NT2/D1 (cell line): ENCODE measurements at regions not wholly inside any gene's neighbourhood (a gene's known extent, or its start where the extent isn't known, plus 50 kb on each side); places are given as distances from the start of the nearest gene placed in this dataset.

Source experiments
- DNase-seq: peaks from one replicate; pipeline ENCODE4 v3.0.0-alpha.2; 2011; ENCODE audit warnings: low read depth, low spot score
- H3K27me3 ChIP-seq: 2 replicates; pipeline ENCODE4 v1.6.0; 2011; ENCODE audit warnings: mild to moderate bottlenecking; ENCODE audit not compliant: insufficient read length, insufficient read depth
- H3K36me3 ChIP-seq: 2 replicates; pipeline ENCODE4 v1.6.1; 2011; ENCODE audit warnings: mild to moderate bottlenecking, low read length, mixed read lengths; ENCODE audit not compliant: insufficient read depth, insufficient read length
- H3K4me1 ChIP-seq: 2 replicates; pipeline ENCODE4 v1.5.1; 2011; ENCODE audit not compliant: insufficient read depth, insufficient read length
- H3K4me3 ChIP-seq: 2 replicates; pipeline ENCODE4 v1.5.1; 2011; ENCODE audit warnings: low read depth; ENCODE audit not compliant: insufficient read length
- H3K9ac ChIP-seq: 2 replicates; pipeline ENCODE4 v1.6.0; 2011; ENCODE audit warnings: low read depth; ENCODE audit not compliant: insufficient read length
- H3K9me3 ChIP-seq: 2 replicates; pipeline ENCODE4 v1.5.1; 2011; ENCODE audit warnings: mild to moderate bottlenecking, low read length; ENCODE audit not compliant: insufficient read depth
- SUZ12 ChIP-seq: IDR thresholded peaks from 2 replicates; pipeline ENCODE4 v1.6.1; 2011; ENCODE audit not compliant: insufficient read length, insufficient read depth; ENCODE audit errors: extremely low read depth
- YY1 ChIP-seq: IDR thresholded peaks from 2 replicates; pipeline ENCODE4 v1.6.1; 2011; ENCODE audit not compliant: insufficient read length, insufficient read depth
- ZNF274 ChIP-seq: IDR thresholded peaks from 2 replicates; pipeline ENCODE4 v1.6.1; 2011; ENCODE audit warnings: mild to moderate bottlenecking, low read depth, low read length

DNA sequence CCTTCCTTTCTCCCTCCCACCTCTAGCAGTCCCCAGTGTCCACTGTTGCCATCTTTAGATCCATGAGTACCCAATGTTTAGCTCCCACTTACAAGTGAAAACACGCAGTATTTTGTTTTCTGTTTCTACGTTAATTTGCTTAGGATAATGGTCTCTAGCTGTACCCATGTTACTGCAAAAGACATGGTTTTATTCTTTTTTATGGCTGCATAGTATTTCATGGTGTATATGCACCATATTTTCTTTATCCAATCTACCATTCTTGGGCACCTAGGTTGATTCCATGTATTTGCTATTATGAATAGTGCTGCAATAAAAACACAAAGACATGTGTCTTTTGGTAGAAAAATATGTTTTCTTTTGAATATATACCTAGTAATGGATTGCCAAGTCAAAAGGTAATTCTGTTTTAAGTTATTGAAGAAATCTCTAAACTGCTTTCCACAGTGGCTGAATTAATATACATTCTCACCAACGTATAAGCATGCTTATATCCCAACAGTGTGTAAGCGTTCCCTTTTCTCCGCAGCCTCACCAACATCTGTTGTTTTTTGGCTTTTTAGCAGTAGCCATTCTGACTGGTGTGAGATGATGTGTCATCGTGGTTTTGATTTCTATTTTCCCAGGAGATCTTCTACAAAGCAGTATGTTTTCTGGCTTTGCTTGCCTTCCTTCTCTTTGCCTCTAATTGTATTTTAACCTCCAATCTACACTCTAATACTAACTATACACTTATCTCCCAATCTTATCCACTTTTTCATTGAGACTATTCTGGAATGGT is 179.5 kb upstream of the PHF14 start:
- no peak overlapping the region for H3K4me3 ChIP-seq
- no peaks in the 10 kb centered on the region for H3K4me1 ChIP-seq
- DNase-seq: no peak
- TF ChIP-seq ZNF274 (no peak), SUZ12 (no peak), YY1 (no peak)
- H3K27me3 ChIP-seq: no peaks in the 10 kb centered on the region
- H3K9me3 ChIP-seq: no peaks in the 10 kb centered on the region; the same call in 1 of the 2 replicates
- H3K9ac ChIP-seq: no peak overlapping the region
- H3K36me3 ChIP-seq: no peaks in the 10 kb centered on the region

DNA sequence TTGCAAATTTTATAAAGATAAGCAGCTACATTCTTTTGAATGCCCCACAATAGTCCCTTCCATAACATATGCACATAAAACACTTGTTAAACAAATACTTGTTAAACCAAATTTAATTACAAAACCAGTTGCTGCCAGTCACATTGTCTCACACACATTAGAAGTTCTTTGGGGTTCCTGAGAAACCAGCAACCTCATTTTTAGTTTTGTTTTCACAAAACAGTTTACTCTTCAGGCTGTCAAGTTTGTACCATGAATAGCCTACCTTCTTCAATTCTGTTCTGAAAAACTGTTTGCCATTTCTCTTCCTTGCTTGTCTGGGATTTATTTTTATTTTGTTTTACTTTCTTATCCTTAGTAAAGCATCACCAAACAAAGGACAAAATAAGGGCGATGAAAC is 176.5 kb upstream of the PHF14 start:
- no peak overlapping the region for H3K4me3 ChIP-seq
- no peak overlapping the region for H3K9ac ChIP-seq
- H3K9me3 ChIP-seq: no peaks in the 10 kb centered on the region; the same call in 1 of the 2 replicates
- no peaks in the 10 kb centered on the region for H3K36me3 ChIP-seq
- DNase-seq: no peak
- H3K27me3 ChIP-seq: no peaks in the 10 kb centered on the region
- TF ChIP-seq ZNF274 (no peak), YY1 (no peak), SUZ12 (no peak)
- no peaks in the 10 kb centered on the region for H3K4me1 ChIP-seq

DNA sequence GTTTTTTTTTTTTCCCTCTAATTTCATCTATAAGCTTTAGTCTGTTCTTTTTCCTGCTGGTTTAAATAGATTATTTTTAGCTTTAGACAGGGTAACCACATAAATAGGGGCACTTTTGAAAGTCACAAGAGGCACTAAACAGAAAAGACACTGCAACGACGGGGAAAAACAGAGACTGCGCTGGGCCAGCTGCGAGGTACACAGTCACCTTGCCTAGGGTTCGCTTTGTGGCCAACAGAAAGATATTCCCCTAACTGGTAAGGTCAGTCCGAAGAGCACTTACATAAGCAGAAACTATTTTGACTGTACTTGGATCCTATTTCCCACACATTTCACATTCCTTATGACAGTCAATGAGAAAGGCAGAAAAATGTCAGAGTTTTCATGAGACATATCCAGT is 175.6 kb upstream of the PHF14 start:
- TF ChIP-seq SUZ12 (no peak), YY1 (no peak), ZNF274 (no peak)
- Histone ChIP-seq H3K27me3 (no peaks in the 10 kb centered on the region), H3K9ac (no peak overlapping the region), H3K36me3 (no peaks in the 10 kb centered on the region), H3K9me3 (no peaks in the 10 kb centered on the region; the same call in 1 of the 2 replicates), H3K4me3 (no peak overlapping the region), H3K4me1 (no peaks in the 10 kb centered on the region)
- no peak for DNase-seq

DNA sequence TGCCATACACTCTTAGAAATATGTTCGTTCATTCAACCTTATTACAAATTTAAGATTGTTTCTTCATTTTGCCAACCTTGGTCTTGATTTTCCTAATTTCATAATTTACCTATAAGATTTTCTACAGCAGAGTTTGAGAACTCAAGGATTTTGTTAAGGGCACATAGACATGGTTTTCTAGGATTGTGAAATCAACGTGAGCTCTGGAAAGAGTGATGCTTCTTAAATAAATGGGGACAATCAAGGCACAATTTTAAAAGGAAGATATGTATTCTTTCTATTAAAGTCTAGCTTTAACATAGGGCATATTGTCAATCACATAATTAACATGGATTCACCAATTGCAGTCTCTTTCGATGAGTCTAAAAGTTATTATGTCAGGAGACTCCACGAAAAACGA is 174.2 kb upstream of the PHF14 start:
- Histone ChIP-seq H3K27me3 (no peaks in the 10 kb centered on the region), H3K36me3 (no peaks in the 10 kb centered on the region), H3K4me3 (no peak overlapping the region), H3K4me1 (no peaks in the 10 kb centered on the region), H3K9me3 (no peaks in the 10 kb centered on the region; the same call in 1 of the 2 replicates), H3K9ac (no peak overlapping the region)
- TF ChIP-seq SUZ12: no peak
- TF ChIP-seq YY1: no peak
- no peak for TF ChIP-seq ZNF274
- no peak for DNase-seq

DNA sequence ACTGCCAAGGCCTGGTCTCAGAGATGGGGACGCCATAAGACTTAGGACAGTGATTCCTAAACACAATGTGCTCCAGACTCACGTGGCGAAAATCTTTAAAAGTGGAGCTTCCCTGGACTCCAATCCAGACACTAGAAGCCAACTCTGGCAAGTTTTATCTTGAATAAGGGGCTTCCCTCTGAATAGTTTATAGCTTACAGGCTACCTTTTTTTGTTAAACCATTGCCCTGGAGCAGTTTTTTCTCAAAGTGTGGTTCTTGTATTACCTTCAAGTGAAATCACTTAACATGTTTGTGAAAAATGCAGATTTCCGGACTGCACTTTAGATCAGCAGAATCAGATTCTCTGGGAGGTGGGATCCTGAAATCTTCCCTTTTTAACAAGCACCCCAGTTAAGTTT is 171.7 kb upstream of the PHF14 start:
- Histone ChIP-seq H3K36me3 (no peaks in the 10 kb centered on the region), H3K9ac (no peak overlapping the region), H3K9me3 (no peaks in the 10 kb centered on the region), H3K4me3 (no peak overlapping the region), H3K27me3 (no peaks in the 10 kb centered on the region), H3K4me1 (no peaks in the 10 kb centered on the region)
- DNase-seq: no peak
- TF ChIP-seq ZNF274: no peak
- TF ChIP-seq SUZ12: no peak
- TF ChIP-seq YY1: no peak

DNA sequence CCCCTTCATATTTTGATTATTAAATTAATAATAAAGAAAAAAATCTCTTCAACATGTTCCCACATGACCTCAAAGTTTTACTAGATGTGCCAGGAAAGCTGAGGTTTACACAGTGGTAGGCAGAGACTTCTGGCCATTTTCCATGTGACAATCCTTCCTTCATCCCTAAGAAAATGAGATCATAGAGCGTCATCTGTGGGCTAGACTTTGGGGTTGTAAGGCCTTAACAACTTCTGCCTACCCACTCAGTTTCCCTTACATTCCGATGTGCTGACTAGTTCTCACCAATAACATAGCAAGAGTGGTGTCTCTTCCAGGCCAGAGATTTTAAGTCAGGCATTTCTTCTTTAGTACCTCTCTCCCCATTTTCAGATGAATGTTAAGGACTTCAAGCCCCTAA is 171.1 kb upstream of the PHF14 start:
- DNase-seq: no peak
- H3K9ac ChIP-seq: no peak overlapping the region
- TF ChIP-seq ZNF274 (no peak), YY1 (no peak), SUZ12 (no peak)

DNA sequence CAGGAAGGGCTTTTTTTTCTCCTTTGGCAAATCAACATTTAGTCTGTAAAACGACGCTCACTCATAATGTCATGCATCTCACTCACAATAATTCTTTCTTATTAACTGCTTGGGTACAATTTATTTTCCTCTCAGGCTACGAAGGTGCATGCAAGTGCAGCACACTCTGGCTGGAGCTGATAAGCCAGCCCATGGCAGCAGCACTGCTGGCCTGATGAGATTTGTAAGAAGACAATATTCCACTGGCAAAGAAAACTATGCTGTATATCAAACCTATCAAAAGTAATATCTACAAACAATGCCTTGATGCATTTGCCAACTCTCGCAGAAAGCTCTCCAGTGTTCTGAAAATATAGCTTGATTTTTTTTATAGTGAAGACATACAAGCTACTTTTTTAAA is 170.0 kb upstream of the PHF14 start:
- H3K9me3 ChIP-seq: no peaks in the 10 kb centered on the region
- TF ChIP-seq SUZ12 (no peak), ZNF274 (no peak), YY1 (no peak)
- H3K4me1 ChIP-seq: no peaks in the 10 kb centered on the region
- no peak overlapping the region for H3K9ac ChIP-seq
- H3K27me3 ChIP-seq: no peaks in the 10 kb centered on the region
- DNase-seq: no peak
- no peaks in the 10 kb centered on the region for H3K36me3 ChIP-seq
- H3K4me3 ChIP-seq: no peak overlapping the region

More for the DNA sequence above, 171.1 kb upstream of the PHF14 start:
- Histone ChIP-seq H3K4me1 (no peaks in the 10 kb centered on the region), H3K9me3 (no peaks in the 10 kb centered on the region), H3K4me3 (no peak overlapping the region), H3K27me3 (no peaks in the 10 kb centered on the region), H3K36me3 (no peaks in the 10 kb centered on the region)

DNA sequence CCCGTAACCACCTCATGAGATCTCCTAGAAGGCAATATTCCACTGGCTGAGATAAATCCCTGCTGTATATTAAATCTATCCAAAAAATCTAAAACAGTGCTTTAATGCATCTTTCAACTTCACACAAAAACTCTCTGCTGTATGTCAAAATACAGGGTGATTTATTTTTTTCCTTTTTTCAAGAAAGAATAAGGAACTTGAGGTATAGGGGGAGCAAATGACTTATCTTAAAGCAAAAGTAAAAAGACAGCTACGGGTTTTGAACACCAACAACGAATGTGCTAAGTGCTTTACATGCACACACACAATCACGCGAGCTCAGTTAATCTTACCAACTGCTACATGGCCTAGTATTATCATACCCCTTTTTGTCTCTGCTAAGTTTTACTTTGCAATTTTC is 168.9 kb upstream of the PHF14 start:
- H3K9me3 ChIP-seq: no peaks in the 10 kb centered on the region
- H3K4me3 ChIP-seq: no peak overlapping the region
- H3K4me1 ChIP-seq: no peaks in the 10 kb centered on the region
- no peaks in the 10 kb centered on the region for H3K27me3 ChIP-seq
- no peak overlapping the region for H3K9ac ChIP-seq
- H3K36me3 ChIP-seq: no peaks in the 10 kb centered on the region
- no peak for TF ChIP-seq SUZ12
- TF ChIP-seq YY1: no peak
- no peak for TF ChIP-seq ZNF274
- DNase-seq: no peak
